K562 (cell line): ENCODE measurements at regions not wholly inside any gene's neighbourhood (a gene's known extent, or its start where the extent isn't known, plus 50 kb on each side); places are given as distances from the start of the nearest gene placed in this dataset.

ENCODE experiments used
- CHD1 ChIP-seq: fragments of 200-600 bp; sonication (generic); IDR thresholded peaks from one replicate; pipeline ENCODE4 v1.6.1; 2012; ENCODE audit warnings: mild to moderate bottlenecking, moderate library complexity, low read length, inconsistent platforms
- HLTF ChIP-seq: fragments of 450-650 bp; IDR thresholded peaks from 2 replicates; pipeline ENCODE4 v1.6.1; 2016
- PKNOX1 ChIP-seq: fragments of 450-650 bp; IDR thresholded peaks from 2 replicates; pipeline ENCODE4 v1.6.1; 2016
- SRF ChIP-seq, 2 experiments: fragments of 250-450, 450-650 bp in 1 of 2; sonication (Bioruptor Pico) in 1 of 2; sonication (generic) in 1 of 2; formaldehyde crosslinking; IDR thresholded peaks; 2 replicates each; pipeline versions ENCODE4 v1.5.0 to v1.5.1; 2020 to 2022; ENCODE audit warnings: mild to moderate bottlenecking in 1 of 2, missing genetic modification reagents in 1 of 2
- TAF1 ChIP-seq: IDR thresholded peaks from 2 replicates; pipeline ENCODE4 v1.6.1; 2011; ENCODE audit warnings: mild to moderate bottlenecking, low read length, moderate library complexity; ENCODE audit not compliant: insufficient read depth, control insufficient read depth, severe bottlenecking; ENCODE audit errors: extremely low read depth
- TCF7L2 ChIP-seq: fragments of 150-350 bp; IDR thresholded peaks from 2 replicates; pipeline ENCODE4 v1.6.1; 2016; ENCODE audit warnings: low read depth, mild to moderate bottlenecking, low read length, moderate library complexity
- TCFL5 ChIP-seq: fragments of 250-450 bp; sonication (Bioruptor Pico); conservative IDR thresholded peaks from 2 replicates; pipeline ENCODE4 v1.6.1; 2021; ENCODE audit warnings: mild to moderate bottlenecking, moderate library complexity, matching md5 sums
- ZSCAN29 ChIP-seq: fragments of 450-650 bp; IDR thresholded peaks from 2 replicates; pipeline ENCODE4 v1.6.1; 2017
- TF ChIP-seq, protein P1 (sequence below), 2 experiments: fragments of 450-650 bp; formaldehyde crosslinking in 1 of 2; IDR thresholded peaks; 2 replicates each; pipeline versions ENCODE4 v1.4.0 to v1.6.1; 2014 to 2020; ENCODE audit warnings: mild to moderate bottlenecking in 2 of 2, borderline replicate concordance in 1 of 2, low read depth in 1 of 2
- TF ChIP-seq, protein P2 (sequence below): fragments of 250-450 bp; sonication (Bioruptor Pico); IDR thresholded peaks from 2 replicates; pipeline ENCODE4 v1.5.0; 2021

DNA sequence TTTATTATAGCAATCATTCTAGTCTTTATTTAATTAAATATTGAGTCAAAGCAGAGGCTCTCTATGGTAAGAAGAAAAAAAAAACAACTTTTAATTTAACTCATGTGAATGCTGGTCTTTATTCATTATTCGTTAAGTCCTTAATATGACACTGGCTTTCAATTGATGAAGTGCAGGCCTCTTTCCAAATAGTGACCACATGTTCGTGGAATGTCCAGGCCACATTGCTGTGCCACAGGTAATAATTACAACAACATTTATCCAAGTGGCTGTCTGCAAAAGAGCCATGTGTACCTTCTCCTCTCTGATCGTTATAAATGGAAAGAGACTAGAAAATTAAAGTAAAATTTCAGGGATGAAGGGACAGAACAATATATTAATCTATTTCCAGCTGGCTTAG is 220.1 kb upstream of the PABPC4L start:
- TF ChIP-seq TCFL5 (no peak), TCF7L2 (no peak), HLTF (no peak), PKNOX1 (no peak), ZSCAN29 (no peak), TAF1 (no peak), CHD1 (no peak), SRF (CRISPR knock-in tag; IDR thresholded peaks at IDR 0.05) (no peak)
- TF ChIP-seq, protein P1, sequence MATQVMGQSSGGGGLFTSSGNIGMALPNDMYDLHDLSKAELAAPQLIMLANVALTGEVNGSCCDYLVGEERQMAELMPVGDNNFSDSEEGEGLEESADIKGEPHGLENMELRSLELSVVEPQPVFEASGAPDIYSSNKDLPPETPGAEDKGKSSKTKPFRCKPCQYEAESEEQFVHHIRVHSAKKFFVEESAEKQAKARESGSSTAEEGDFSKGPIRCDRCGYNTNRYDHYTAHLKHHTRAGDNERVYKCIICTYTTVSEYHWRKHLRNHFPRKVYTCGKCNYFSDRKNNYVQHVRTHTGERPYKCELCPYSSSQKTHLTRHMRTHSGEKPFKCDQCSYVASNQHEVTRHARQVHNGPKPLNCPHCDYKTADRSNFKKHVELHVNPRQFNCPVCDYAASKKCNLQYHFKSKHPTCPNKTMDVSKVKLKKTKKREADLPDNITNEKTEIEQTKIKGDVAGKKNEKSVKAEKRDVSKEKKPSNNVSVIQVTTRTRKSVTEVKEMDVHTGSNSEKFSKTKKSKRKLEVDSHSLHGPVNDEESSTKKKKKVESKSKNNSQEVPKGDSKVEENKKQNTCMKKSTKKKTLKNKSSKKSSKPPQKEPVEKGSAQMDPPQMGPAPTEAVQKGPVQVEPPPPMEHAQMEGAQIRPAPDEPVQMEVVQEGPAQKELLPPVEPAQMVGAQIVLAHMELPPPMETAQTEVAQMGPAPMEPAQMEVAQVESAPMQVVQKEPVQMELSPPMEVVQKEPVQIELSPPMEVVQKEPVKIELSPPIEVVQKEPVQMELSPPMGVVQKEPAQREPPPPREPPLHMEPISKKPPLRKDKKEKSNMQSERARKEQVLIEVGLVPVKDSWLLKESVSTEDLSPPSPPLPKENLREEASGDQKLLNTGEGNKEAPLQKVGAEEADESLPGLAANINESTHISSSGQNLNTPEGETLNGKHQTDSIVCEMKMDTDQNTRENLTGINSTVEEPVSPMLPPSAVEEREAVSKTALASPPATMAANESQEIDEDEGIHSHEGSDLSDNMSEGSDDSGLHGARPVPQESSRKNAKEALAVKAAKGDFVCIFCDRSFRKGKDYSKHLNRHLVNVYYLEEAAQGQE (IDR thresholded peaks at IDR 0.05; ENCODE audit: borderline replicate concordance): no peak
- TF ChIP-seq, protein P1 (CRISPR knock-in tag; IDR thresholded peaks at IDR 0.05; ENCODE audit: low read depth): no peak
- TF ChIP-seq, protein P2, sequence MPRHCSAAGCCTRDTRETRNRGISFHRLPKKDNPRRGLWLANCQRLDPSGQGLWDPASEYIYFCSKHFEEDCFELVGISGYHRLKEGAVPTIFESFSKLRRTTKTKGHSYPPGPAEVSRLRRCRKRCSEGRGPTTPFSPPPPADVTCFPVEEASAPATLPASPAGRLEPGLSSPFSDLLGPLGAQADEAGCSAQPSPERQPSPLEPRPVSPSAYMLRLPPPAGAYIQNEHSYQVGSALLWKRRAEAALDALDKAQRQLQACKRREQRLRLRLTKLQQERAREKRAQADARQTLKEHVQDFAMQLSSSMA (CRISPR knock-in tag): no peak
